OCI-LY3 (cell line): ENCODE measurements at regions not wholly inside any gene's neighbourhood (a gene's known extent, or its start where the extent isn't known, plus 50 kb on each side); places are given as distances from the start of the nearest gene placed in this dataset.

Experiments used
- CTCF ChIP-seq: fragments of 200-600, 300-600 bp; sonication (generic); IDR thresholded peaks from 2 replicates; pipeline ENCODE4 v1.5.1; 2014; ENCODE audit warnings: antibody characterized with exemption, low read length, low read depth
- EZH2phosphoT487 ChIP-seq: fragments of 200-600 bp; shearing (Covaris generic); IDR thresholded peaks from 2 replicates; pipeline ENCODE4 v1.6.1; 2018; ENCODE audit warnings: antibody characterized with exemption, mixed run types, low read depth

GRCh38 chr12:115687094-115687493 lies 590.4 kb downstream of the MED13L start:
- TF ChIP-seq CTCF: no peak
- TF ChIP-seq EZH2phosphoT487: no peak
